HG03045 (cell line): ENCODE measurements at regions not wholly inside any gene's neighbourhood (a gene's known extent, or its start where the extent isn't known, plus 50 kb on each side); places are given as distances from the start of the nearest gene placed in this dataset.
"Not testable (repeated sequence)": the region's sequence is repeated elsewhere in the genome, so short reads cannot be mapped to it uniquely, and the experiment has no call there.

Experiments used
- ATAC-seq: cut with Tn5 transposase; IDR thresholded peaks from one replicate; pipeline ENCODE4 v1.9.1; 2021; ENCODE audit warnings: mild to moderate bottlenecking, moderate library complexity; ENCODE audit not compliant: unreplicated experiment

DNA sequence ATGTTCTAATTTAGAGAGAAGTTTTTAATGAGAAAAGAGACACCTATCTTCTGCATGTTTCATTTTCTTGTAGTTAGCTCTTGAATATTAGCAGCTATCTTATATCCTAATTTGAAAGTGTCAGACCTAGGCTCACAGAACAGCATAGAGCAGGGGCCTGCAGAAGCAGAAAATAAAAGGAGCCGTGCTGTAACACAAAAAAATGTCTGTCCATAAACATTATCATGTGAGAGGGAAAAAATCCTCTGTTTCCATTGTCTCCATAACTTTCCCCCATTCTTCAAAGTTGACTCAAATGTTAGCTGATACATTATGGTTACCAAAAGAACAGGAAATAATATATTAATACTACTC is 329.2 kb upstream of the EPHA5 start:
- no peak for ATAC-seq

DNA sequence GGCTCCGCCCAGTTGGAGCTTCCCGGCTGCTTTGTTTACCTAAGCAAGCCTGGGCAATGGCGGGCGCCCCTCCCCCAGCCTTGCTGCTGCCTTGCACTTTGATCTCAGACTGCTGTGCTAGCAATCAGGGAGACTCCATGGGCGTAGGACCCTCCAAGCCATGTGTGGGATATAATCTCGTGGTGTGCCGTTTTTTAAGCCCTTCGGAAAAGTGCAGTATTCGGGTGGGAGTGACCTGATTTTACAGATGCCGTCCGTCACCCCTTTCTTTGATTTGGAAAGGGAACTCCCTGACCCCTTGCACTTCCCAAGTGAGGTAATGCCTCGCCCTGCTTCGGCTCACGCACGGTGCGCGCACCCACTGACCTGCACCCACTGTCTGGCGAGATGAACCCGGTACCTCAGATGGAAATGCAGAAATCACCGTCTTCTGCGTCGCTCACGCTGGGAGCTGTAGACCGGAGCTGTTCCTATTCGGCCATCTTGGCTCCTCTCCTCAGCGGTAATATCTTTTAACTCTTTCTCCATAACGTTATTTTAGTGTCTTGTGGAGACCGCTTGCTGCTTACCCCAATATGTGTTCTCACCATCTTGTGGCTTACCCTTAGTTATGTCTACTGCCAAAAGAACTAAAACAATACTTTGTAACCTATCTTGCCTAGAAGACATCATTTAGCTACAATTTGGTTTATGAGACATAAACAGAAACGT is 328.7 kb upstream of the EPHA5 start:
- ATAC-seq, result not testable (repeated sequence)

DNA sequence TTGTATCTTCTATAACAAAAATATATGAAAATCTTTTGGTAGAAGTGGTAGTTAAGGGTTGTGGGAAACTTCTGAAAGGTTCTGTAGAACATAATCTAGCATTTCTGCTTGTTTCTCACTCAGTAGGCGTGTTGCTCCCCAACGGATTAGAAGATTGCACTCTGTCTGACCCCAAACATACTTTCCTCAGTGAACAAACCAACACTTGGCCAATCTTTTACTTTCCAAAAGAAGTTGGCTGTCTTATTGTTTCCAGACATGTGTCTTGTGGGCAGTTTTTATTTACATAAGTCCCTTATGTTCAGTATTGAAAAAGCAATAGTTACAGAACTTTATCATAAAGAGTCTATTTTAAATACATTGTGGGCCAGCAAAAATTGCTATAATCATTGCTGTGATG is 312.8 kb upstream of the EPHA5 start:
- no peak for ATAC-seq

DNA sequence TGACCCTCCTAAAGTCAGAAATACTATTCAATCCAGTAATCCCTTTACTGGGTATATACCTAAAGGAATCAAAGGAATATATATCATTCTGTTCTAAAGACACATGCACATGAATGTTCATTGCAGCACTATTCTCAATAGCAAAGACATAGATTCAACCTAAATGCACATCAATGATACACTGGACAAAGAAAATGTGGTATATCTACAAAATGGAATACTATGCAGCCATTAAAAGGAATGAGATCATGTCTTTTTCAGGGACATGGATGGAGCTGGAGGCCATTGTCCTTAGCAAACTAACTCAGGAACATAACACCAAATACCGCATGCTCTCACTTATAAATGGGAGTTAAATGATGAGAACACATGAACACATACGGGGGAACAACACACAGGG is 306.0 kb upstream of the EPHA5 start:
- no peak for ATAC-seq

DNA sequence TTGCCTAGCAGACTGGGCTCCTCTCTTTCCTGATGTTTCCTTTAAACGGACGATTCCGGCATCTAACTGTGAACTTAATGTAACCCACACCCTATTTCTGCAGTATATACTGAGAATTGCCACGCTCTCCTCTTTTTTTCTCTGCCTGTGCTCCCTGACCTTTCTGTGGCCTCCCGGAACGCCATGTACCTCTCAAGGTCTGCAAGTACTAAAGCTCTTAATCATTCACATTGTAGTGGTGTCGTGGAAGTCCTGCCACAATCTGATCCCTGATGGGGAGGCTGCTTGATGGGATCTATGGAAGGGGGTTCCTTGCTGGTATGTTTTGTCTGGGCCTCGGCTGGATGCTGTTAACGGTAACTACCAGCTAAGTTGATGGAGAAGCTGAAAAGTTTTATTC is 302.9 kb upstream of the EPHA5 start:
- no peak for ATAC-seq

DNA sequence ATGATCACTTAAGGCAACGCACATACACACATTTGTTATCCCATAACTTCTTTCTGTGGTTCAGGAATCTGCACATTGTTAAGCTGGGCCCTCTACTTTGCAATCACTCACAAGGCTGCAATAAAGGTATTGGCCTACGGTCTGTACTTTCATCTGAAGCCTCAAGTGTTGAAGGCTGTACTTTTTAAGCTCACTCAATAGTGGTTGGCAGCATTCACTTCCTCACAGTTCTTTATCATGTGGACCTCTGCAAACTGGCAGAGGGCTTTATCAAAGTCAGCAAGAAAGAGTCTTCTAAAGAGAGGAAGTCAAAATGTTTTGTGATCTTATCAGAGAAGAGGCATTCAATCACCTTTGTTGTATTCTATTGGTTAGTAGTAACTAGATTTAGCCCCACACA is 301.4 kb upstream of the EPHA5 start:
- ATAC-seq, result no peak

DNA sequence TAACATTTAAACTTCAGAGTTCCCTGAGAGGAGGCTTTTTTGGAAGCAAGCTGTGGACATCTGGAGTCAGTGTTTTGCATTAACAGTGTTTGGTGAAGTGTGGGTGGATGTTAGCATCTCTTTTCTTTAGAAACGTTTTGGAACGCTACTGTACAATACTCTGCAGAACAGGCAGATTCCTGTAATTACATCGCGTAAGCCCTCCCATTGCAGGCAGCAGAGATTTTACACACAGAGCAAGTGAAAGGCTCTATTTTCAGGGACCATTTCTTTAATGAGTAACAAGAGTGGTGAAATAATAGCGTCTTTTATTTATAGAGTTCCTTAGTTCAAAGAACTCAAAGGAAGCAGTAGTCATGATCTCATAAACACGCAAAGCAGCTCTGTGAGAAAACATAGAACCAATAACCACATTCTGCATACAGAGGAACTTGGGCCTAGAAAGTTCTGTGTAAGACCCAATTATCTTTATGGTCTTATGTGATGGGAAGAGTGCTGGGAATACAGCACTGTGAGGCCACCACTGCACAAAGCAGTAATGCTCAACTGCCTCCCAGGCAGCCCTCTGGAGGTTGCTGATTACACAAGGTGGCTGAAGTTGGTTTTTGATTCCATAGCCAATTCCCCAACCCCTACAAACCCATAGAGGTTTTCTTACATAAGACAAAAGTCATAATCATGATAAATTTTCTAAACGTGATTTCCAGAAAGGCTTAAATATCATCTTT is 298.7 kb upstream of the EPHA5 start:
- ATAC-seq, result no peak

DNA sequence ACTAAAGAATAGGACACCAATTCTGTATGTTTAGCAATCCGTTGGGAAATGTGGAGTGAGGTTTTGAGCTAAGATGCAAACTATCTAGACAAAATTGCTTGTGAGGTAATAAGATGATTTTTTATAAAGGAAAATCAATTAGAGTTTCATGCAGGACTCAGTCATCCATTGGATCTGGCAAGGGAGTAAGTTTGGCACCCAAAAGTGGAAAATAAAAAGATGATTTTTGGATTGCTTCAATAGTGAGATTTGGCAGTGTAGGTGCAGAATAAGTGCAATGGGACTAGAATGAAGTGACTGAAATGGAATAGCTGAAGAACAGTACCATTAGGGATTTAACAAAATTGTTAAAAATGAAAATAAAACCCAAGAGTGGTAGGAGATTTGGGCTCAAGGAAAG is 290.5 kb upstream of the EPHA5 start:
- no peak for ATAC-seq

DNA sequence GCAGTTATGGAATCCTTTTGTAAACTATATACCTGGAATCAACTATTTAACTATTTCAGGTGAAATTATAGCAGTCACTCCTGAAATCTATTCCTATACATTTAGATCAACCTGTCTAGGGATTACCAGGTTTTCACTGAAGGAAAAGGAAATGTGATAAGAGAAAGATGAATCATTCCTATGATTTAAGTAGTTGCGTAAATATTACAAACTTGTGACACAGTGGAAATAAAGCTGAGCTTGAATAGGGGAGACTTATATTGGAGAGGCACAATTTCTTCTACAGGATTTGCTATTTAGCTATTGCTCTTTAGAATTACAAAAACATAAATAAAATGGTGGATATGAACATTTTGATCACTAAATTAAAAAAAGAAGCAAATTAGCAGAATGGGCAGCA is 284.1 kb upstream of the EPHA5 start:
- ATAC-seq, result no peak

DNA sequence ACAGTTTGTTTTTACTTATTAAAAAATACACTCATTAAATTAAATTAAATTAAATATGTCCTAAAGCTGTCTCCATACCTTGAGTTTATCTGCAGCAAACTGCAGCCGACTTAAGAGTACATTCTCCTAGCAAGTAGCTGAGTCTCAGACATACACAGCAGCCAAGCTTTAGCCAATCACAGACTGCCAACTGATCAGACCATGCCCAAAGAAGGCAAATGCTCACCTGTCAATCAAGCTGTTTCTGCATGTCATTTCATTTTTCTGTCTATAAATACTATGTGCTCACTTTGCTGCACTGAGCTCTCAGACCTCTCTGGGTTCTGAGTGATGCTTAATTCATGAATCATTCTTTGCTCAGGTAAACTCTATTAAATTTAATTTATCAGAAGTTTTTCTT is 280.9 kb upstream of the EPHA5 start:
- ATAC-seq, result no peak

DNA sequence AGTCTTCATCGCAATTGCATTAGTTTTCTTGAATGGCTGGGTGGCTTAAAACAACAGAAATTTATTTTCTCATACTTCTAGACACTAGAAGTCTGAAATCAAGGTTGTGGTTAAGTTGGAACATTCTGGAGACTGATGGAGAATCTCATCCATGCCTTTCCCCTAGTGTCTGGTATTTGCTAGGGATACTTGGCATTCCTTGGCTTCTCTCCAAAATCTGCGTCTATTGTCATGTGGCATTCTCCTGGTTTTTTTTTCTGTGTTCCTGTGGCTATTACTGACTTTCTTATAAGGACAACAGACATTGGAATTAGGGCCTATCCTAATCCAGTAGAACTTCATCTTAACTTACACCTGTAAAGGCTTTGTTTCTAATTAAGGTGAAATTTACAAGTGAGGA is 272.8 kb upstream of the EPHA5 start:
- no peak for ATAC-seq

DNA sequence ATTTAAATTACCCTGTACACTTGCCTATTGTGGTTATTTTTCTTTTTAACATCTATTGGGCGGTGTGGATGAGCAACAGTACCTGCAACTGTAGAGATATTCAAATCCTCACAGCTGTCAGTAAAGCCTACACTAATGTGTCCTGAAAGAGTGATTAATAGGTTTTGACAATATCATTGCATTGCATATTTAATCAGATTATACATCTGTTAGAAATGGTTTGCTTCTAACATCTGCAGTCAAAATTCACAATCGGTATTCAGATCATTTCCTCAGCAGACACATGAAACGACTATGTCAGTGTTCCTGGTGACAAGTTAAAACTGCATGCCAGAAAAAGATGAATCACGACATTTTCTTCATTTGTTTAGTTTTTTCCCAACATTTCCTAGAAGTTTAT is 254.6 kb upstream of the EPHA5 start:
- ATAC-seq, result no peak

DNA sequence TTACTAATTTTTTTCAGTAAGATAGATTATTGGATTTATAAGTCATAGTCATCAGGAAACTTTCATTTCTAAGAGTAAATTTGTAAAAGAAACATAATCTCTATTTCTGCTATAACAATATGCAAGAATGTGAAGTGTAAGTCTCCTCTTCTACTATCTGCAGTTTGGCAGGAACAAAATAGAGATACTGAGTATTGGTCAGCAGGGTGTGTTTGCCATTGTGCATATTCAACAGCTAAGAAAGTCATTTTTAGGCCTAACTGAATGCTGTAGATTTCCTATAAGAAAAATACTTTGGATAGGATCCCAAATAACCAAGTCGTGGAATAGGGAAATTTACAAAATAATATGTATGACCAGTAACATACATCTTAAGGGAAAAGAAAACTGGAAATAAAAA is 253.3 kb upstream of the EPHA5 start:
- ATAC-seq, result no peak

DNA sequence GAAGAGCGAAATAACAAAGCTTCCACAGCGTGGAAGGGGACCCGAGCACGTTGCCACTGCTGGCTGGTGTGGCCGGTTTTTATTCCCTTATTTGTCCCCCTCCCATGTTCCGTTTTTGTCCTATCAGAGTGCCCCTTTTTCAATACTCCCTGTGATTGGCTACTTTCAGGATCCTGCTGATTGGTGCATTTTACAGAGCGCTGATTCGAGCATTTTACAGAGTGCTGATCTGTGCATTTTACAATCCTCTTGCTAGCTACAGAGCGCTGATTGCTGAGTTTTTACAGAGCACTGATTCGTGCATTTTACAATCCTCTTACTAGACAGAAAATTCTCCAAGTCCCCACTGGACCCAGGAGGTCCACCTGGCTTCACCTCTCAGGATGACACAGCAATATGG is 250.9 kb upstream of the EPHA5 start:
- ATAC-seq, result no peak

DNA sequence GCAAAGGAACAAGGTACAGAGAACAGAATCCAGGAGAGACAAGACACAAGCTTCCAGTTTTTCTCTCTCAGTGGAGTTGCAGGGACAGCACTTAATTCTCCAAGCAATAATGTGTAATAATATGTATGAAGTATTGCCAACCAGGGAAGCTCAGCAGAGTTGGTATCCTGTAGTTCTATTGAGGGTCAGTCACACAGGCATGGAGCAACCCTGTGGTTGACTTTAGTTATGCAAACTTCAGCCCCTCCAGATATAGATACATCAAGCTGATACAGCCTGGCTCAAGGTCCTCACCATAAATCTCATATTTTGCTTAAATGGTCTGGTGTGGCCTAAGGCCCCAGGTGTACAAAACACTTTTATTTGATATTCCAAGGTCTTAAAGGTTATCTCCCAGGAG is 248.6 kb upstream of the EPHA5 start:
- no peak for ATAC-seq

DNA sequence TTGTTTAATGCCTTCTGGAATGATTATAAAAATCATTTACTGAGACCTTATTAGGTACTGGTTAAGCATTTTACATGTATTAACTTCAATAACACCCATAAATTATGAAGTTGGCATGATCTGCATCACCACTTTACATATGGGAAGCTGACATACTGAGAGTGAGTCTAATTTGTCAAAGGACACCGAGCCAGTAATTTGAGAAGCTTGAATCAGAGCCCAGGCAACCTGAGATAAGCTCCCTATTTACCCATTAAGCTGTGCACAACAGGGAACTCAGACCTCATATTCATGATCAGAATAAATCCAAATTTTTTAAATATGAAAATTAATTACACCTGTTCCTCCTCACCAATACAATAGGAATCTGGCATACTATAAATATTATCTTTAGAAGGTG is 247.9 kb upstream of the EPHA5 start:
- no peak for ATAC-seq

DNA sequence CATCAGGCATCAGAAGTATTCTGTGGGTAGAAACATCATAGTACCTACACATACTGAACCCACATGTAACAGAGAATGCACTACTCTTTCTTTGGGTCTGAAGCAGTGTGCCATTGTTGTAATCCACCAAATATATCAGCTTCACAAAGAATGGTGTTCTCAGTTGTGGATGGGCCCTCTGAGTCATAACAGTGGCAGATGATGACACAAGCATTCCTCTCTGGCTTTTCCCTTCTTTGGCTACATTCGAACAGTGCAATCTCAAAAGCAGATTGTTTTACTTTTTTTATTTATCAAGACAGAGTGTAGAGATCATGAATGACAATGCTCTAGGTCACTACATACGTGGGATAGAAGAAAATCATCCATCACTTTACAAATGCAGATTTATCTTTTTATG is 247.2 kb upstream of the EPHA5 start:
- ATAC-seq, result no peak

DNA sequence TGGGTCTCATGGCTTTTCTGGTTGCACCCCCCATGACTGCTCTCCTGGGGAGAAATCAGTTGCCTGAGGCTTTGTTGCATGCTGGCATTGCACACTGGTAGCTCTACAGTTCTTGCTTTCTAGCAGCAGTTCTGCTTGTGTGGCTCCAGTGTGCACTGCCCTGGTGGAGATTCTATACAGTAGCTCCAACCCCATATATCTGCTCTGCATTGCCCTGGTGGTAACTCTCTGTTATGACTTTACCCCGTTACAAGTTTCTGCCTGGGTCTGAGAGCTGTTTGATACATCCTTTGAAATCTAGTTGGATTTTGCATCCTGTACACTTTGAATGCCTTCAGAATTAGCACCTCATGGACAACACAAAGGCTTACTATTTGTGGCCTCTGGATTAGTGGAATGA is 241.4 kb upstream of the EPHA5 start:
- ATAC-seq, result no peak

DNA sequence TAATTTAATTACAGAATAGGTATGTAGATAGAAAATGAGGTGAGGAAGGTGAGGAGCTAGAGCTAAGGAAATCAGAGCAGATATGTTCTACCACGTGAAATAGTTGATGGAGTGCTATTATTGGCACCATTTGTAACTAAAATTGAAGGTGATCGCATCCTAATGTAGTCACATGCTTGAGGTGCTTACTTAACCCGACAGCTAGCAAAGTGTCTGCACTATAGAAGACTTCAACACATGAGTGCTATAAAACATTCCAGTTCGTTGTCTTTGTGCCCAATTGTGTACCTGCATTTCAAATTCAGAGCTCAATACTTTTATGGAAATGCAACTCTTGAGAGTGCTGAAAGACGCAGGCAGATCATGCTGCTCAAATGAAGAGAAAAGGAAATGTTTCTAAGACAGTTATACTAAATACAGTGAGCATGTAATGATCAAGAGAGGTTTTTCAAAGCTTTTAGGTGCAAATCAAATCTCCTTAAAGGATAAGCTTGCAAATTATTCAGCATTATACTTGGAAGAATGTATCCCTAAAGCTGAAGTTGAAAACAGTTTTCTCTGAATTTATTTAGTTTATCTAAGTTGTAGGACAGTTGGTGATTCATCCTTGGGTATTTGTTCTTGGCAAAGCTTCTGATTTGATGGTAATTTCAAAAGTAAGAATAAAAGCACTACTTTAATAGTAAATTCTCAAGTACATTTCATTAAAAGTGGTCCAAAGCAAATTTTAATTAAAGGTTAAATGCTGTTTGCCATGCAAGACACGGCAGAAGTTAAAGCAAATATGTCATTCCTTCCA is 223.9 kb upstream of the EPHA5 start:
- no peak for ATAC-seq

DNA sequence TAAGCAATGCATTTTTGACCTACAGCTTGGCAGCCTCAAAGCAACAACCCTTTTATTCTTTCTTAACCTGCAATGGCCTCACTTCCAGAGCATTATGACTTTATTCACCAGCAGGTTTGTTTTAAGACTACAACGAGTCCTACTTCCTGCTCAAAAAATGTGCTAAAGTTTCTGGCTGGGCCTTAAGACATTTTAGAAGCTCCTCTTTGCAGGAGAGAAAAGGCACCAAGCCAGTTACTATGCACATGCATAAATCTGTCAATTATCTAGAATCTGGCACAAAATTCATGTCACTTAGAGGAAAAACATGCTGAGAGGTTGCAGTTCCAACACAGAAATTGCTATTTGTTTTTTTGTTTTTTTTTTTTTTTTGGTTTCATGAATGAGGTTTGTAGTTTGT is 223.0 kb upstream of the EPHA5 start:
- no peak for ATAC-seq

DNA sequence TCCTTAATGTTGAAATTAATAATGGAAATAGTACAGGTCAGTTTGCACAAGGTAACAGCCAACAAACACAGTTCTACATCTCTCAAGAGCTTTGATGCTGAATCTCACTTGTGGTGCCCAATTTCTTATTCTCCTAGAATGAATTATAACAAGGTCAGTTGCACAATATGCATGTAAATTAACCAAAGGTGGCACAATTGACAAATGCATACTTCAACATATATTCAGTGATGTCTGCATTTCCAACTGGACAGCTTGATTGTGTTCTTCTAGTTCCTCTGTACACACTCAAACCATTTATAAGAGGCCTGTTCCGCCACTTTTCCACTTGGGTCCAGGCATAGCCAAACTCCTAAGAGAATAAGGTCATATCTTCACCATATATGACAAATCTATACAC is 210.3 kb upstream of the EPHA5 start:
- ATAC-seq, result no peak
